ENCODE measurements at regions not wholly inside any gene's neighbourhood (a gene's known extent, or its start where the extent isn't known, plus 50 kb on each side); places are given as distances from the start of the nearest gene placed in this dataset.

- Histone ChIP-seq H4K8ac (ENCODE audit: low read length) (no peak overlapping the region), H3K4me2 (ENCODE audit: low read length, poor library complexity, severe bottlenecking) (no peak overlapping the region), H3K27me3 (ENCODE audit: control insufficient read depth in 1 of 2, insufficient read depth in 1 of 2, low read length in 2 of 2) (no peaks in the 10 kb centered on the region), H3K4me3 (ENCODE audit: insufficient read depth in 1 of 2, low read depth in 1 of 2, low read length in 2 of 2) (no peak overlapping the region), H2BK12ac (ENCODE audit: low read length in 2 of 2) (no peak overlapping the region), H3K36me3 (ENCODE audit: control insufficient read depth in 1 of 2, insufficient read depth in 2 of 2, low read depth in 1 of 2, low read length in 2 of 2) (no peaks in the 10 kb centered on the region), H3K14ac (ENCODE audit: low read length in 2 of 2) (no peak overlapping the region), H3K23ac (ENCODE audit: low read length in 2 of 2) (no peak overlapping the region), H3K9me3 (ENCODE audit: control insufficient read depth, low read length) (no peaks in the 10 kb centered on the region), H3K79me1 (replicated peaks; ENCODE audit: low read length, poor library complexity, severe bottlenecking) (no peaks in the 10 kb centered on the region), H3K4ac (ENCODE audit: low read depth in 1 of 2, low read length in 2 of 2) (no peak overlapping the region), H3K27ac (ENCODE audit: low read length, poor library complexity, severe bottlenecking) (no peak overlapping the region), H3K9ac (ENCODE audit: low read length) (no peak overlapping the region), H3K4me1 (ENCODE audit: control insufficient read depth, insufficient read depth, low read depth, low read length) (no peaks in the 10 kb centered on the region), H2BK5ac (ENCODE audit: low read depth, low read length, poor library complexity, severe bottlenecking) (no peak overlapping the region), H2AFZ (ENCODE audit: low read depth, low read length) (no peak overlapping the region), H4K91ac (ENCODE audit: low read length) (no peak overlapping the region), H3K18ac (ENCODE audit: low read depth in 1 of 2, low read length in 2 of 2) (no peak overlapping the region), H2BK15ac (ENCODE audit: low read depth, poor library complexity, severe bottlenecking) (no peak overlapping the region), H2AK5ac (ENCODE audit: low read length, severe bottlenecking) (no peak overlapping the region), H2BK120ac (ENCODE audit: low read depth, low read length) (no peak overlapping the region)
- 14% methylated on average over 1 of the region's 1 CpG for WGBS
- DNase-seq, result no peak
These were observed 219.4 kb upstream of the CYRIA start for GRCh38 chr2:16885027-16885426.

- no peak overlapping the region for H3K9ac ChIP-seq (ENCODE audit: low read length)
- H3K23ac ChIP-seq (ENCODE audit: low read length in 2 of 2), result no peak overlapping the region
- WGBS, result 92% methylated on average over 2 of the region's 3 CpGs
- no peak overlapping the region for H3K18ac ChIP-seq (ENCODE audit: low read depth in 1 of 2, low read length in 2 of 2)
- no peak overlapping the region for H3K27ac ChIP-seq (ENCODE audit: low read length, poor library complexity, severe bottlenecking)
- no peaks in the 10 kb centered on the region for H3K79me1 ChIP-seq (replicated peaks; ENCODE audit: low read length, poor library complexity, severe bottlenecking)
- no peaks in the 10 kb centered on the region for H3K27me3 ChIP-seq (ENCODE audit: control insufficient read depth in 1 of 2, insufficient read depth in 1 of 2, low read length in 2 of 2)
- no peak overlapping the region for H4K91ac ChIP-seq (ENCODE audit: low read length)
- H2BK12ac ChIP-seq (ENCODE audit: low read length in 2 of 2), result no peak overlapping the region
- no peak for DNase-seq
- no peak overlapping the region for H3K4me3 ChIP-seq (ENCODE audit: insufficient read depth in 1 of 2, low read depth in 1 of 2, low read length in 2 of 2)
- no peak overlapping the region for H3K14ac ChIP-seq (ENCODE audit: low read length in 2 of 2)
- no peak overlapping the region for H2BK120ac ChIP-seq (ENCODE audit: low read depth, low read length)
- no peak overlapping the region for H3K4me2 ChIP-seq (ENCODE audit: low read length, poor library complexity, severe bottlenecking)
- H3K9me3 ChIP-seq (ENCODE audit: control insufficient read depth, low read length), result no peaks in the 10 kb centered on the region
- H2BK15ac ChIP-seq (ENCODE audit: low read depth, poor library complexity, severe bottlenecking), result no peak overlapping the region
- no peak overlapping the region for H4K8ac ChIP-seq (ENCODE audit: low read length)
- H3K4ac ChIP-seq (ENCODE audit: low read depth in 1 of 2, low read length in 2 of 2), result no peak overlapping the region
- no peak overlapping the region for H2AK5ac ChIP-seq (ENCODE audit: low read length, severe bottlenecking)
- H2AFZ ChIP-seq (ENCODE audit: low read depth, low read length), result no peak overlapping the region
- no peak overlapping the region for H2BK5ac ChIP-seq (ENCODE audit: low read depth, low read length, poor library complexity, severe bottlenecking)
- no peaks in the 10 kb centered on the region for H3K4me1 ChIP-seq (ENCODE audit: control insufficient read depth, insufficient read depth, low read depth, low read length)
- no peaks in the 10 kb centered on the region for H3K36me3 ChIP-seq (ENCODE audit: control insufficient read depth in 1 of 2, insufficient read depth in 2 of 2, low read depth in 1 of 2, low read length in 2 of 2)
These were observed 217.1 kb upstream of the CYRIA start for GRCh38 chr2:16882706-16883105.

- Histone ChIP-seq H3K4me2 (ENCODE audit: low read length, poor library complexity, severe bottlenecking) (no peak overlapping the region), H2BK5ac (ENCODE audit: low read depth, low read length, poor library complexity, severe bottlenecking) (no peak overlapping the region), H3K36me3 (ENCODE audit: control insufficient read depth in 1 of 2, insufficient read depth in 2 of 2, low read depth in 1 of 2, low read length in 2 of 2) (no peaks in the 10 kb centered on the region), H3K23ac (ENCODE audit: low read length in 2 of 2) (no peak overlapping the region), H3K27ac (ENCODE audit: low read length, poor library complexity, severe bottlenecking) (no peak overlapping the region), H2AFZ (ENCODE audit: low read depth, low read length) (no peak overlapping the region), H3K27me3 (ENCODE audit: control insufficient read depth in 1 of 2, insufficient read depth in 1 of 2, low read length in 2 of 2) (no peaks in the 10 kb centered on the region), H4K91ac (ENCODE audit: low read length) (no peak overlapping the region), H3K79me1 (replicated peaks; ENCODE audit: low read length, poor library complexity, severe bottlenecking) (no peaks in the 10 kb centered on the region), H2BK120ac (ENCODE audit: low read depth, low read length) (no peak overlapping the region), H2BK12ac (ENCODE audit: low read length in 2 of 2) (no peak overlapping the region), H2BK15ac (ENCODE audit: low read depth, poor library complexity, severe bottlenecking) (no peak overlapping the region), H2AK5ac (ENCODE audit: low read length, severe bottlenecking) (no peak overlapping the region), H3K14ac (ENCODE audit: low read length in 2 of 2) (no peak overlapping the region), H3K4me3 (ENCODE audit: insufficient read depth in 1 of 2, low read depth in 1 of 2, low read length in 2 of 2) (no peak overlapping the region), H4K8ac (ENCODE audit: low read length) (no peak overlapping the region), H3K9ac (ENCODE audit: low read length) (no peak overlapping the region), H3K18ac (ENCODE audit: low read depth in 1 of 2, low read length in 2 of 2) (no peak overlapping the region), H3K4ac (ENCODE audit: low read depth in 1 of 2, low read length in 2 of 2) (no peak overlapping the region), H3K9me3 (ENCODE audit: control insufficient read depth, low read length) (no peaks in the 10 kb centered on the region), H3K4me1 (ENCODE audit: control insufficient read depth, insufficient read depth, low read depth, low read length) (no peaks in the 10 kb centered on the region)
- DNase-seq, result no peak
These were observed 215.5 kb upstream of the CYRIA start for GRCh38 chr2:16881122-16881521.

GRCh38 chr2:16871411-16871810, 205.8 kb upstream of the CYRIA start:
- Histone ChIP-seq H3K27ac (ENCODE audit: low read length, poor library complexity, severe bottlenecking) (no peak overlapping the region), H3K4me1 (ENCODE audit: control insufficient read depth, insufficient read depth, low read depth, low read length) (no peaks in the 10 kb centered on the region), H3K14ac (ENCODE audit: low read length in 2 of 2) (no peak overlapping the region), H3K27me3 (ENCODE audit: control insufficient read depth in 1 of 2, insufficient read depth in 1 of 2, low read length in 2 of 2) (peaks cover 0 to 3% of the 10 kb centered on the region in 2 experiments), H2BK5ac (ENCODE audit: low read depth, low read length, poor library complexity, severe bottlenecking) (no peak overlapping the region), H3K36me3 (ENCODE audit: control insufficient read depth in 1 of 2, insufficient read depth in 2 of 2, low read depth in 1 of 2, low read length in 2 of 2) (no peaks in the 10 kb centered on the region), H2AFZ (ENCODE audit: low read depth, low read length) (no peak overlapping the region), H4K91ac (ENCODE audit: low read length) (no peak overlapping the region), H3K9ac (ENCODE audit: low read length) (no peak overlapping the region), H3K4ac (ENCODE audit: low read depth in 1 of 2, low read length in 2 of 2) (no peak overlapping the region), H2BK15ac (ENCODE audit: low read depth, poor library complexity, severe bottlenecking) (no peak overlapping the region), H2BK12ac (ENCODE audit: low read length in 2 of 2) (no peak overlapping the region), H3K9me3 (ENCODE audit: control insufficient read depth, low read length) (no peaks in the 10 kb centered on the region), H4K8ac (ENCODE audit: low read length) (no peak overlapping the region), H3K79me1 (replicated peaks; ENCODE audit: low read length, poor library complexity, severe bottlenecking) (no peaks in the 10 kb centered on the region), H3K18ac (ENCODE audit: low read depth in 1 of 2, low read length in 2 of 2) (no peak overlapping the region), H3K4me3 (ENCODE audit: insufficient read depth in 1 of 2, low read depth in 1 of 2, low read length in 2 of 2) (no peak overlapping the region), H2BK120ac (ENCODE audit: low read depth, low read length) (no peak overlapping the region), H3K4me2 (ENCODE audit: low read length, poor library complexity, severe bottlenecking) (no peak overlapping the region), H3K23ac (ENCODE audit: low read length in 2 of 2) (no peak overlapping the region), H2AK5ac (ENCODE audit: low read length, severe bottlenecking) (no peak overlapping the region)
- no peak for DNase-seq
- no CpG with 5 or more reads among the region's 2 CpGs for whole genome bisulfite sequencing

All from mesenchymal stem cell (in vitro differentiated cells and primary cell).